Fibroblast of lung (primary cell): ENCODE measurements at regions not wholly inside any gene's neighbourhood (a gene's known extent, or its start where the extent isn't known, plus 50 kb on each side); places are given as distances from the start of the nearest gene placed in this dataset.

Source experiments
- DNase-seq, 2 donors: peaks; one replicate each; pipeline versions ENCODE4 v3.0.0 to v3.0.0-alpha.2; 2010; ENCODE audit warnings: low read depth in 2 of 2
- H2AFZ ChIP-seq: 2 replicates; pipeline ENCODE4 v1.5.1; 2012; ENCODE audit warnings: low read length, control low read depth, inconsistent platforms
- H3K27ac ChIP-seq: 2 replicates; pipeline ENCODE4 v1.5.1; 2011; ENCODE audit warnings: low read length, control low read depth; ENCODE audit not compliant: insufficient read depth
- H3K27me3 ChIP-seq: 2 replicates; pipeline ENCODE4 v1.5.1; 2011; ENCODE audit warnings: mild to moderate bottlenecking, low read length; ENCODE audit not compliant: control insufficient read depth, insufficient read depth
- H3K36me3 ChIP-seq: 2 replicates; pipeline ENCODE4 v1.5.1; 2011; ENCODE audit warnings: low read length; ENCODE audit not compliant: control insufficient read depth, insufficient read depth
- H3K4me1 ChIP-seq: 2 replicates; pipeline ENCODE4 v1.5.1; 2011; ENCODE audit warnings: low read length; ENCODE audit not compliant: control insufficient read depth, insufficient read depth; ENCODE audit errors: extremely low read depth
- H3K4me2 ChIP-seq: 2 replicates; pipeline ENCODE4 v1.5.1; 2011; ENCODE audit warnings: low read length, control low read depth; ENCODE audit not compliant: insufficient read depth; ENCODE audit errors: extremely low read depth
- H3K4me3 ChIP-seq, 4 experiments: fragments of 200-600 bp in 1 of 4; sonication (generic) in 1 of 4; replicated peaks in 1 of 4; 2 replicates each; pipeline ENCODE4 v1.5.1; 2011 to 2016; ENCODE audit warnings: low read length in 4 of 4, low read depth in 3 of 4, mild to moderate bottlenecking in 3 of 4, control low read depth in 2 of 4, inconsistent platforms in 1 of 4, mixed read lengths in 1 of 4; ENCODE audit not compliant: insufficient read depth in 1 of 4; ENCODE audit errors: control extremely low read depth in 1 of 4
- H3K79me2 ChIP-seq: 2 replicates; pipeline ENCODE4 v1.5.1; 2012; ENCODE audit warnings: mild to moderate bottlenecking, low read length, inconsistent platforms; ENCODE audit not compliant: control insufficient read depth, insufficient read depth
- H3K9ac ChIP-seq: 2 replicates; pipeline ENCODE4 v1.5.1; 2011; ENCODE audit warnings: mild to moderate bottlenecking, low read length, control low read depth; ENCODE audit not compliant: insufficient read depth
- H3K9me3 ChIP-seq: 2 replicates; pipeline ENCODE4 v1.5.1; 2012; ENCODE audit warnings: low read depth, low read length; ENCODE audit not compliant: control insufficient read depth, insufficient read depth
- H4K20me1 ChIP-seq: 2 replicates; pipeline ENCODE4 v1.5.1; 2011; ENCODE audit warnings: low read length; ENCODE audit not compliant: control insufficient read depth, insufficient read depth; ENCODE audit errors: extremely low read depth
- CTCF ChIP-seq, 2 donors: IDR thresholded peaks in 1 of 2; conservative IDR thresholded peaks in 1 of 2; 1 replicate in 1 of 2; 2 replicates in 1 of 2; pipeline ENCODE4 v1.5.1; 2011 to 2012; ENCODE audit warnings: low read length in 2 of 2, control low read depth in 1 of 2, inconsistent platforms in 1 of 2, low read depth in 1 of 2, mild to moderate bottlenecking in 1 of 2
- EZH2 ChIP-seq: IDR thresholded peaks from 2 replicates; pipeline ENCODE4 v1.5.1; 2012; ENCODE audit warnings: low read length, control low read depth, mild to moderate bottlenecking; ENCODE audit errors: missing control alignments

GRCh38 chr6:137277971-137278637 is 58.9 kb upstream of the IFNGR1 start:
- H2AFZ ChIP-seq, result peak overlapping the region; percentile 17
- no peaks in the 10 kb centered on the region for H3K36me3 ChIP-seq
- no peak for TF ChIP-seq CTCF (conservative IDR thresholded peaks at IDR 0.05 in 1 of 2, IDR thresholded peaks at IDR 0.05 in 1 of 2; ENCODE audit: low read depth in 1 of 2, low read length in 2 of 2)
- TF ChIP-seq EZH2, result no peak
- peak; percentile 48 to 82 for DNase-seq
- H3K4me3 ChIP-seq, result no peak overlapping the region
- H3K79me2 ChIP-seq, result no peaks in the 10 kb centered on the region
- H3K4me2 ChIP-seq, result peak overlapping the region; percentile 33
- H4K20me1 ChIP-seq, result no peaks in the 10 kb centered on the region
- H3K27ac ChIP-seq, result no peak overlapping the region
- peaks cover 2% of the 10 kb centered on the region for H3K4me1 ChIP-seq
- no peak overlapping the region for H3K9ac ChIP-seq
- H3K9me3 ChIP-seq, result no peaks in the 10 kb centered on the region
- no peaks in the 10 kb centered on the region for H3K27me3 ChIP-seq

GRCh38 chr6:137272403-137272802 is 53.2 kb upstream of the IFNGR1 start:
- H3K9me3 ChIP-seq, result no peaks in the 10 kb centered on the region
- no peak overlapping the region for H3K27ac ChIP-seq
- DNase-seq, result no peak
- H3K4me3 ChIP-seq, result no peak overlapping the region
- no peak overlapping the region for H2AFZ ChIP-seq
- no peaks in the 10 kb centered on the region for H4K20me1 ChIP-seq
- TF ChIP-seq EZH2, result no peak
- no peak for TF ChIP-seq CTCF (conservative IDR thresholded peaks at IDR 0.05 in 1 of 2, IDR thresholded peaks at IDR 0.05 in 1 of 2; ENCODE audit: low read depth in 1 of 2, low read length in 2 of 2)
- no peaks in the 10 kb centered on the region for H3K36me3 ChIP-seq
- no peaks in the 10 kb centered on the region for H3K4me1 ChIP-seq
- H3K79me2 ChIP-seq, result no peaks in the 10 kb centered on the region
- no peak overlapping the region for H3K4me2 ChIP-seq
- no peaks in the 10 kb centered on the region for H3K27me3 ChIP-seq
- H3K9ac ChIP-seq, result no peak overlapping the region

- H2AFZ ChIP-seq, result no peak overlapping the region
- TF ChIP-seq CTCF (conservative IDR thresholded peaks at IDR 0.05 in 1 of 2, IDR thresholded peaks at IDR 0.05 in 1 of 2; ENCODE audit: low read depth in 1 of 2, low read length in 2 of 2) (peak; percentile 90 to 92), EZH2 (no peak)
- H3K4me2 ChIP-seq, result no peak overlapping the region
- H3K27ac ChIP-seq, result no peak overlapping the region
- no peaks in the 10 kb centered on the region for H3K27me3 ChIP-seq
- no peaks in the 10 kb centered on the region for H3K9me3 ChIP-seq
- DNase-seq, result peak; percentile 46 to 78
- H3K4me1 ChIP-seq, result no peaks in the 10 kb centered on the region
- H4K20me1 ChIP-seq, result no peaks in the 10 kb centered on the region
- H3K9ac ChIP-seq, result no peak overlapping the region
- no peaks in the 10 kb centered on the region for H3K79me2 ChIP-seq
- H3K36me3 ChIP-seq, result no peaks in the 10 kb centered on the region
- no peak overlapping the region for H3K4me3 ChIP-seq
These were observed 52.3 kb upstream of the IFNGR1 start for GRCh38 chr6:137271245-137272183.
